ENCODE measurements at regions not wholly inside any gene's neighbourhood (a gene's known extent, or its start where the extent isn't known, plus 50 kb on each side); places are given as distances from the start of the nearest gene placed in this dataset.

DNA sequence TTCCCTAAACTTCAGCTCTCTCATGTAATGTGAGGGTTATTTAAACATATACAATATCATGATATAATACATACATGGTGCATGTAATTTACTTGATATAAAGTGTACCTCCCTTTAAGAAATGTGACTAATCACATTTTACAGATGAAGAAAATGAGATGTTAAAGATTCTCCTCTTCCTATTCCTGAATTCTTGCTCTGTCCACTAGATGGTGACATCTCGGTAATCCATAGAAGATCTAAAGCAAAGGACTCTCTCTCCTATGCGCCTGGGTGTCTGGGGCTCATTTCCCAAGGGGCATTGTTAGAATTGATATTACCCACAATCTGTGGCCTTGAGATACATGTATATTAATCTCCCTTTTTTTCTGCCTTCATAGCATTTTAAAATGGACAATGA lies 804.9 kb downstream of the RAB28 start:
- TF ChIP-seq ZFP37 (tag by site-specific recombination; IDR thresholded peaks at IDR 0.05) (no peak), KLF9 (tag by site-specific recombination; IDR thresholded peaks at IDR 0.05; ENCODE audit: low read depth) (no peak), ZNF121 (tag by site-specific recombination; IDR thresholded peaks at IDR 0.05) (no peak), ZBTB49 (tag by site-specific recombination; IDR thresholded peaks at IDR 0.05; ENCODE audit: low read depth) (no peak), PBX3 (CRISPR knock-in tag; IDR thresholded peaks at IDR 0.05) (no peak), ZNF664 (tag by site-specific recombination; IDR thresholded peaks at IDR 0.05) (no peak)
- TF ChIP-seq, protein P1, sequence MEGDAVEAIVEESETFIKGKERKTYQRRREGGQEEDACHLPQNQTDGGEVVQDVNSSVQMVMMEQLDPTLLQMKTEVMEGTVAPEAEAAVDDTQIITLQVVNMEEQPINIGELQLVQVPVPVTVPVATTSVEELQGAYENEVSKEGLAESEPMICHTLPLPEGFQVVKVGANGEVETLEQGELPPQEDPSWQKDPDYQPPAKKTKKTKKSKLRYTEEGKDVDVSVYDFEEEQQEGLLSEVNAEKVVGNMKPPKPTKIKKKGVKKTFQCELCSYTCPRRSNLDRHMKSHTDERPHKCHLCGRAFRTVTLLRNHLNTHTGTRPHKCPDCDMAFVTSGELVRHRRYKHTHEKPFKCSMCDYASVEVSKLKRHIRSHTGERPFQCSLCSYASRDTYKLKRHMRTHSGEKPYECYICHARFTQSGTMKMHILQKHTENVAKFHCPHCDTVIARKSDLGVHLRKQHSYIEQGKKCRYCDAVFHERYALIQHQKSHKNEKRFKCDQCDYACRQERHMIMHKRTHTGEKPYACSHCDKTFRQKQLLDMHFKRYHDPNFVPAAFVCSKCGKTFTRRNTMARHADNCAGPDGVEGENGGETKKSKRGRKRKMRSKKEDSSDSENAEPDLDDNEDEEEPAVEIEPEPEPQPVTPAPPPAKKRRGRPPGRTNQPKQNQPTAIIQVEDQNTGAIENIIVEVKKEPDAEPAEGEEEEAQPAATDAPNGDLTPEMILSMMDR (tag by site-specific recombination; IDR thresholded peaks at IDR 0.05): no peak
- TF ChIP-seq, protein P2, sequence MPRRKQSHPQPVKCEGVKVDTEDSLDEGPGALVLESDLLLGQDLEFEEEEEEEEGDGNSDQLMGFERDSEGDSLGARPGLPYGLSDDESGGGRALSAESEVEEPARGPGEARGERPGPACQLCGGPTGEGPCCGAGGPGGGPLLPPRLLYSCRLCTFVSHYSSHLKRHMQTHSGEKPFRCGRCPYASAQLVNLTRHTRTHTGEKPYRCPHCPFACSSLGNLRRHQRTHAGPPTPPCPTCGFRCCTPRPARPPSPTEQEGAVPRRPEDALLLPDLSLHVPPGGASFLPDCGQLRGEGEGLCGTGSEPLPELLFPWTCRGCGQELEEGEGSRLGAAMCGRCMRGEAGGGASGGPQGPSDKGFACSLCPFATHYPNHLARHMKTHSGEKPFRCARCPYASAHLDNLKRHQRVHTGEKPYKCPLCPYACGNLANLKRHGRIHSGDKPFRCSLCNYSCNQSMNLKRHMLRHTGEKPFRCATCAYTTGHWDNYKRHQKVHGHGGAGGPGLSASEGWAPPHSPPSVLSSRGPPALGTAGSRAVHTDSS (tag by site-specific recombination; IDR thresholded peaks at IDR 0.05): no peak
